NCI-H1694 (cell line): ENCODE measurements at regions not wholly inside any gene's neighbourhood (a gene's known extent, or its start where the extent isn't known, plus 50 kb on each side); places are given as distances from the start of the nearest gene placed in this dataset.

ENCODE experiments used
- DNase-seq: peaks from one replicate; lab custom pipeline; 2025; lab: John Stamatoyannopoulos, UW

GRCh38 chr7:124423863-124424262 lies 341.7 kb downstream of the GPR37 start:
- no peak for DNase-seq

- DNase-seq = no peak
These were observed 343.5 kb downstream of the GPR37 start for GRCh38 chr7:124422081-124422480.

- no peak for DNase-seq
These were observed 345.2 kb downstream of the GPR37 start for GRCh38 chr7:124420367-124420766.

- DNase-seq = no peak
These were observed 352.6 kb downstream of the GPR37 start for GRCh38 chr7:124413029-124413428.

- DNase-seq = no peak
These were observed 353.1 kb downstream of the GPR37 start for GRCh38 chr7:124412531-124412930.

GRCh38 chr7:124411796-124412195 lies 353.8 kb downstream of the GPR37 start:
- no peak for DNase-seq

GRCh38 chr7:124403587-124403986 lies 362.0 kb downstream of the GPR37 start:
- no peak for DNase-seq

GRCh38 chr7:124403112-124403511 lies 362.5 kb downstream of the GPR37 start:
- DNase-seq = no peak

GRCh38 chr7:124399941-124400340 lies 365.7 kb downstream of the GPR37 start:
- no peak for DNase-seq

GRCh38 chr7:124398937-124399552 lies 366.2 kb upstream of the TMEM229A start:
- DNase-seq = no peak

- no peak for DNase-seq
These were observed 364.3 kb upstream of the TMEM229A start for GRCh38 chr7:124397134-124397533.

- DNase-seq = no peak
These were observed 357.4 kb upstream of the TMEM229A start for GRCh38 chr7:124390301-124390700.

GRCh38 chr7:124388751-124389150 lies 355.9 kb upstream of the TMEM229A start:
- no peak for DNase-seq

- no peak for DNase-seq
These were observed 354.2 kb upstream of the TMEM229A start for GRCh38 chr7:124387056-124387455.

GRCh38 chr7:124379296-124379695 lies 346.4 kb upstream of the TMEM229A start:
- no peak for DNase-seq

- no peak for DNase-seq
These were observed 343.2 kb upstream of the TMEM229A start for GRCh38 chr7:124376111-124376510.

- no peak for DNase-seq
These were observed 342.5 kb upstream of the TMEM229A start for GRCh38 chr7:124375391-124375790.

- no peak for DNase-seq
These were observed 336.4 kb upstream of the TMEM229A start for GRCh38 chr7:124369310-124369709.

GRCh38 chr7:124366118-124366517 lies 333.3 kb upstream of the TMEM229A start:
- DNase-seq = no peak

GRCh38 chr7:124364283-124364682 lies 331.4 kb upstream of the TMEM229A start:
- DNase-seq = no peak

- no peak for DNase-seq
These were observed 321.3 kb upstream of the TMEM229A start for GRCh38 chr7:124354201-124354600.

- DNase-seq = no peak
These were observed 319.1 kb upstream of the TMEM229A start for GRCh38 chr7:124351950-124352349.

- no peak for DNase-seq
These were observed 316.6 kb upstream of the TMEM229A start for GRCh38 chr7:124349443-124349842.

- DNase-seq = no peak
These were observed 306.0 kb upstream of the TMEM229A start for GRCh38 chr7:124338861-124339260.
